ENCODE measurements at regions not wholly inside any gene's neighbourhood (a gene's known extent, or its start where the extent isn't known, plus 50 kb on each side); places are given as distances from the start of the nearest gene placed in this dataset.

DNA sequence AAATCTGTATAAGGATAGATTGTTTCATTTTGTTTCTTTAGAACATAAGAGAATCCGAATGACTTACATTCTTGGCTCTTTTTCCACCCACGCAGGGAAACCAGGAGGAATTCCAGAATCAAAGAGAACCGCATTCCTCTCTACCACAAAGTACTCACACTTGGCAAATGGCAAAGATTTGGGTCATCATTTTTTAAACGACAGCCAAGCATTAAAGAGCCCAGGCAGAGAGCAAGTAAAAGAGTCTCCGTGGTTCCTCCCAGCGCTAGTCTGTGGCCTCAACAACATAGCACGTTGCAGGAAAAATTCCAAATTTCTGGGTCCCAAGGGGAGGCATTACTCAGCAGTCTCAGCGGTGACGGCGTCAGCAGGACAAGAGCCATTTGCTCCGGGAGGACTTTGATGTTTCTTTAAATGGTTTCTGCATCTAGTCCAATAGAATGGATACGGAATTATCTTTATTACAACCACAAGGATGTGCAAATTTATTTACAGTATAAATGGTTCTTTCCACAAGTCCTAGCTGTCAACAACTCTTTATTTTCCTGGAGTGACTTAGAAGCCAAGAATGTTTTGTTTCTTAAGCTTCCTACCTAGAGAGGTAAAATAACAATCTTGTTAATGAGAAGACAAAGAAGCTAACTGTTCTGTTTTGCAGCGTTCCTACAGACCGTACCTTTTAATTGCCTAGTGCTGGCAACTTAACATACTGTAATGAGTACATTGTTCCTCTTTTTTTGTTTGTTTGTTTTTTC lies 232.5 kb downstream of the SKIDA1 start:
- SMC1A ChIA-PET (ENCODE audit: uncharacterized antibody, unreplicated experiment): interaction anchor here (0.6 to 2.1 kb wide), 4 partner anchors 12 to 80 kb away, joined by 3 to 6 read pairs (median 4); no protein-coding TSS in a partner anchor
- Histone ChIP-seq H3K9me3 (replicated peaks; ENCODE audit: control insufficient read depth, insufficient read depth, low read length) (no peaks in the 10 kb centered on the region), H2AFZ (ENCODE audit: control insufficient read depth, low read depth, low read length) (no peak overlapping the region), H3K27me3 (replicated peaks in 1 of 2; ENCODE audit: control insufficient read depth in 2 of 2, insufficient read depth in 2 of 2, low read length in 1 of 2) (peaks cover 0 to 3% of the 10 kb centered on the region in 2 experiments; a peak in 1 of 4 replicates), H3K36me3 (ENCODE audit: control insufficient read depth in 2 of 2, insufficient read depth in 2 of 2, low read length in 1 of 2) (no peaks in the 10 kb centered on the region), H3K4me2 (ENCODE audit: control insufficient read depth, insufficient read depth) (no peak overlapping the region), H3K27ac (ENCODE audit: control insufficient read depth, insufficient read depth) (no peak overlapping the region), H3K9ac (ENCODE audit: control insufficient read depth, insufficient read depth, low read length) (no peak overlapping the region), H3K79me2 (ENCODE audit: control insufficient read depth, insufficient read depth, low read length) (no peaks in the 10 kb centered on the region), H3K4me1 (ENCODE audit: control insufficient read depth, insufficient read depth, low read length) (no peaks in the 10 kb centered on the region), H4K20me1 (ENCODE audit: control insufficient read depth, insufficient read depth) (no peaks in the 10 kb centered on the region), H3K4me3 (no peak overlapping the region)
- POLR2A ChIA-PET: interaction anchor here (0.6 to 1.2 kb wide), 3 partner anchors 75 to 1876 kb away, joined by 3 read pairs; no protein-coding TSS in a partner anchor
- DNase-seq (ENCODE audit: low read depth, low spot score) (no peak), FAIRE-seq (no peak), ATAC-seq (peak; percentile 76)
- RAD21 ChIA-PET (ENCODE audit: unreplicated experiment): interaction anchor here (0.8 kb wide), 1 partner anchor 80 kb away, joined by 3 read pairs; no protein-coding TSS in a partner anchor
- 12% methylated on average over 14 of the region's 14 CpGs for WGBS (ENCODE audit: insufficient coverage, insufficient replicate concordance, low lambda C conversion rate, missing lambda C conversion rate)
- no TSS peak for BruUV-seq (replicated peaks)
- in situ Hi-C loops (cut with MboI) (loop anchor here (25.0 kb wide), 1 partner anchor 194 kb away; no protein-coding TSS in a partner anchor), intact Hi-C loops (cut with micrococcal nuclease; ENCODE audit: unreplicated experiment) (no loop called here)
- CTCF ChIA-PET: interaction anchor here (0.6 to 1.4 kb wide), 3 partner anchors 14 to 384 kb away, joined by 3 to 6 read pairs (median 3); no protein-coding TSS in a partner anchor
- TF ChIP-seq CREM (IDR thresholded peaks at IDR 0.05; ENCODE audit: low read depth) (no peak), RFX5 (IDR thresholded peaks at IDR 0.05; ENCODE audit: low read depth, low read length) (no peak), HDGF (IDR thresholded peaks at IDR 0.05) (no peak), JUNB (IDR thresholded peaks at IDR 0.05) (no peak), WRNIP1 (IDR thresholded peaks at IDR 0.05; ENCODE audit: borderline replicate concordance, low read depth, low read length) (no peak), DPF2 (IDR thresholded peaks at IDR 0.05) (0 out of 2 replicates have a peak, but pooled peaks have one; percentile 6), TARDBP (IDR thresholded peaks at IDR 0.05; ENCODE audit: borderline replicate concordance) (no peak), GABPA (IDR thresholded peaks at IDR 0.05; ENCODE audit: low read depth) (no peak), BCL11A (IDR thresholded peaks at IDR 0.05; ENCODE audit: low read depth, low read length) (peak; percentile 59; the same call in 1 of the 2 replicates)
- TF ChIP-seq, protein P1, sequence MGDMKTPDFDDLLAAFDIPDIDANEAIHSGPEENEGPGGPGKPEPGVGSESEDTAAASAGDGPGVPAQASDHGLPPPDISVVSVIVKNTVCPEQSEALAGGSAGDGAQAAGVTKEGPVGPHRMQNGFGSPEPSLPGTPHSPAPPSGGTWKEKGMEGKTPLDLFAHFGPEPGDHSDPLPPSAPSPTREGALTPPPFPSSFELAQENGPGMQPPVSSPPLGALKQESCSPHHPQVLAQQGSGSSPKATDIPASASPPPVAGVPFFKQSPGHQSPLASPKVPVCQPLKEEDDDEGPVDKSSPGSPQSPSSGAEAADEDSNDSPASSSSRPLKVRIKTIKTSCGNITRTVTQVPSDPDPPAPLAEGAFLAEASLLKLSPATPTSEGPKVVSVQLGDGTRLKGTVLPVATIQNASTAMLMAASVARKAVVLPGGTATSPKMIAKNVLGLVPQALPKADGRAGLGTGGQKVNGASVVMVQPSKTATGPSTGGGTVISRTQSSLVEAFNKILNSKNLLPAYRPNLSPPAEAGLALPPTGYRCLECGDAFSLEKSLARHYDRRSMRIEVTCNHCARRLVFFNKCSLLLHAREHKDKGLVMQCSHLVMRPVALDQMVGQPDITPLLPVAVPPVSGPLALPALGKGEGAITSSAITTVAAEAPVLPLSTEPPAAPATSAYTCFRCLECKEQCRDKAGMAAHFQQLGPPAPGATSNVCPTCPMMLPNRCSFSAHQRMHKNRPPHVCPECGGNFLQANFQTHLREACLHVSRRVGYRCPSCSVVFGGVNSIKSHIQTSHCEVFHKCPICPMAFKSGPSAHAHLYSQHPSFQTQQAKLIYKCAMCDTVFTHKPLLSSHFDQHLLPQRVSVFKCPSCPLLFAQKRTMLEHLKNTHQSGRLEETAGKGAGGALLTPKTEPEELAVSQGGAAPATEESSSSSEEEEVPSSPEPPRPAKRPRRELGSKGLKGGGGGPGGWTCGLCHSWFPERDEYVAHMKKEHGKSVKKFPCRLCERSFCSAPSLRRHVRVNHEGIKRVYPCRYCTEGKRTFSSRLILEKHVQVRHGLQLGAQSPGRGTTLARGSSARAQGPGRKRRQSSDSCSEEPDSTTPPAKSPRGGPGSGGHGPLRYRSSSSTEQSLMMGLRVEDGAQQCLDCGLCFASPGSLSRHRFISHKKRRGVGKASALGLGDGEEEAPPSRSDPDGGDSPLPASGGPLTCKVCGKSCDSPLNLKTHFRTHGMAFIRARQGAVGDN (IDR thresholded peaks at IDR 0.05): no peak
- TF ChIP-seq, protein P2, sequence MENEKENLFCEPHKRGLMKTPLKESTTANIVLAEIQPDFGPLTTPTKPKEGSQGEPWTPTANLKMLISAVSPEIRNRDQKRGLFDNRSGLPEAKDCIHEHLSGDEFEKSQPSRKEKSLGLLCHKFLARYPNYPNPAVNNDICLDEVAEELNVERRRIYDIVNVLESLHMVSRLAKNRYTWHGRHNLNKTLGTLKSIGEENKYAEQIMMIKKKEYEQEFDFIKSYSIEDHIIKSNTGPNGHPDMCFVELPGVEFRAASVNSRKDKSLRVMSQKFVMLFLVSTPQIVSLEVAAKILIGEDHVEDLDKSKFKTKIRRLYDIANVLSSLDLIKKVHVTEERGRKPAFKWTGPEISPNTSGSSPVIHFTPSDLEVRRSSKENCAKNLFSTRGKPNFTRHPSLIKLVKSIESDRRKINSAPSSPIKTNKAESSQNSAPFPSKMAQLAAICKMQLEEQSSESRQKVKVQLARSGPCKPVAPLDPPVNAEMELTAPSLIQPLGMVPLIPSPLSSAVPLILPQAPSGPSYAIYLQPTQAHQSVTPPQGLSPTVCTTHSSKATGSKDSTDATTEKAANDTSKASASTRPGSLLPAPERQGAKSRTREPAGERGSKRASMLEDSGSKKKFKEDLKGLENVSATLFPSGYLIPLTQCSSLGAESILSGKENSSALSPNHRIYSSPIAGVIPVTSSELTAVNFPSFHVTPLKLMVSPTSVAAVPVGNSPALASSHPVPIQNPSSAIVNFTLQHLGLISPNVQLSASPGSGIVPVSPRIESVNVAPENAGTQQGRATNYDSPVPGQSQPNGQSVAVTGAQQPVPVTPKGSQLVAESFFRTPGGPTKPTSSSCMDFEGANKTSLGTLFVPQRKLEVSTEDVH (IDR thresholded peaks at IDR 0.05; ENCODE audit: low read depth, partially characterized antibody): peak; percentile 24
- TF ChIP-seq, protein P3, sequence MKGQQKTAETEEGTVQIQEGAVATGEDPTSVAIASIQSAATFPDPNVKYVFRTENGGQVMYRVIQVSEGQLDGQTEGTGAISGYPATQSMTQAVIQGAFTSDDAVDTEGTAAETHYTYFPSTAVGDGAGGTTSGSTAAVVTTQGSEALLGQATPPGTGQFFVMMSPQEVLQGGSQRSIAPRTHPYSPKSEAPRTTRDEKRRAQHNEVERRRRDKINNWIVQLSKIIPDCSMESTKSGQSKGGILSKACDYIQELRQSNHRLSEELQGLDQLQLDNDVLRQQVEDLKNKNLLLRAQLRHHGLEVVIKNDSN (IDR thresholded peaks at IDR 0.05; ENCODE audit: borderline replicate concordance, extremely low read length, insufficient read depth, low read depth, low read length): no peak
- TF ChIP-seq, protein P4, sequence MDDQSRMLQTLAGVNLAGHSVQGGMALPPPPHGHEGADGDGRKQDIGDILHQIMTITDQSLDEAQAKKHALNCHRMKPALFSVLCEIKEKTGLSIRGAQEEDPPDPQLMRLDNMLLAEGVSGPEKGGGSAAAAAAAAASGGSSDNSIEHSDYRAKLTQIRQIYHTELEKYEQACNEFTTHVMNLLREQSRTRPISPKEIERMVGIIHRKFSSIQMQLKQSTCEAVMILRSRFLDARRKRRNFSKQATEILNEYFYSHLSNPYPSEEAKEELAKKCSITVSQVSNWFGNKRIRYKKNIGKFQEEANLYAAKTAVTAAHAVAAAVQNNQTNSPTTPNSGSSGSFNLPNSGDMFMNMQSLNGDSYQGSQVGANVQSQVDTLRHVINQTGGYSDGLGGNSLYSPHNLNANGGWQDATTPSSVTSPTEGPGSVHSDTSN (IDR thresholded peaks at IDR 0.05; ENCODE audit: insufficient replicate concordance, low read depth, low read length): no peak
